NCI-H345 treated with DMSO at 0.1 percent for 48 hours (cell line): ENCODE measurements at regions not wholly inside any gene's neighbourhood (a gene's known extent, or its start where the extent isn't known, plus 50 kb on each side); places are given as distances from the start of the nearest gene placed in this dataset.
"Not testable (repeated sequence)": the region's sequence is repeated elsewhere in the genome, so short reads cannot be mapped to it uniquely, and the experiment has no call there.

Source experiments
- DNase-seq: peaks from one replicate; lab custom pipeline; 2025; ENCODE audit not compliant: unreplicated experiment; lab: John Stamatoyannopoulos, UW

- peak; percentile 87 for DNase-seq
Observed at GRCh38 chr6:98014442-98015201, 731.6 kb upstream of the MMS22L start.

GRCh38 chr6:98016565-98016964, 733.5 kb upstream of the MMS22L start:
- no peak for DNase-seq

DNA sequence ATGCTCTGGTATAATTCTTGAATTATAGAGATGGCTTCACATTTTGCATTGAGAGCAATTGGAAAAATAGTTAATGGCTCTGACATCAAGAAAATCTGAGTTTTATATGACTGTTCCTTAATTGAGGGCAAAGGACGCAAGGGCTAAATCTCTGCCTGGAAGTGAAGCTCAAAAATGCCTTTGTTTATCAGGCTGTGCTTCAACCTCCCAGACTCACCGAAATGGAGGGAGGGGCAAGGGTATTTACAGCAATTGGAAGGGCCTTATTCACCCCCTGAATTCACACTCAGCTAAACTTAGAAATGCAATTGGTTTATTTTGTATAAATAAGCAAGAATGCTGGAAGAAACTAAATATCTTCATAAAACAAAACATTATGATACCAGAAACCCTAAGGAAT, 737.2 kb upstream of the MMS22L start:
- DNase-seq: no peak

DNA sequence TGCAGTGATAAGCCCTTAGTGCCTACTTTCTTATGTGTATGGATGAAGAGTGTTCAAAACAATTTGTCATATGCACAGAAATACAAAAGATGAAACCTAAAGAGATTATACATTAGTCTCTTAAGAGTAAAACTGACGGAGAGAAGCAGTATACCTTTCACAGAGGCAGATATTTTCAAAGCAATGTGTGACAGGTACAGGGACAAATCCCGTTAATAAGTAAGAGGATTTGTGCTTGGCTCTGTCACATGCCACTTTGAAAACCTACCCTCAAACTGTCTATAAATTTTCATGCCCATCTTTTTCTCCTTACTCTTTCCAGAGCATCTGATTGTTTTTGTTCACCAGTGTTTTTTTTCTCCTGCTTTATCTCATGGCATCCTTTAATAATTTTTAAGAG, 741.3 kb upstream of the MMS22L start:
- no peak for DNase-seq

DNA sequence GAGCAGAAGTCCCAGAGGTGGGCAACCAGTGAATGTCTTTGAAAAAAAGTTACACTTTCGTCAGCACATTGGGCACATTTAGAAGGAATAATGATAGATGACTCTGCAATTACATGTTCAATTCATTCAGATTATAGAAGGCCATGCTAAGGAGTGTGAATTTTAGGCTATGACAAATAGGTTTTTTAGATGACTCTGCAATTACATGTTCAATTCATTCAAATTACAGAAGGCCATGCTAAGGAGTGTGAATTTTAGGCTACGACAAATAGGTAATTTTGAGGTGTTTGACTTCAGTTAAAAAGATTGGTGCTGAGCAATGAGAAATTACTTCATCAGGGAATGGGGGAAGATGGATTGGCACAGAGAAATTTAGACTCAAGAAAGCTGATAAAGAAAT, 744.9 kb upstream of the MMS22L start:
- no peak for DNase-seq

DNA sequence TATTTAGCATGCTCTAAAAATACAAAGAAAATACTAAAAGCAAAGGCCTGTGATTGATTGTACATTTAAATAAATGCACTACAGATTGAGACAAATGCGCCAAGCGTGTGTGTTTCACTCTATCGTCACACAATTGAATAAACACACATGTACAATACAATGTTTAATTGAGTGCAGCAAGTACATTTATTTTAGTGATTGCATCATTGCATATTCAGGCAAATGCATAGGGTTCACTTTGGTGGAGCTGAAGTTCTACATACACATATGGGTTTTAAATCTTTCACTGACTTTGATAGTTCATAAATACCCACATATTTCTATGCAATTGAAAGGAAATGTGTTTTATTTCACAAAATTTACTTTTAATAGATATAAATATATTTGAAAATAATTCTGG, 750.6 kb upstream of the MMS22L start:
- no peak for DNase-seq

DNA sequence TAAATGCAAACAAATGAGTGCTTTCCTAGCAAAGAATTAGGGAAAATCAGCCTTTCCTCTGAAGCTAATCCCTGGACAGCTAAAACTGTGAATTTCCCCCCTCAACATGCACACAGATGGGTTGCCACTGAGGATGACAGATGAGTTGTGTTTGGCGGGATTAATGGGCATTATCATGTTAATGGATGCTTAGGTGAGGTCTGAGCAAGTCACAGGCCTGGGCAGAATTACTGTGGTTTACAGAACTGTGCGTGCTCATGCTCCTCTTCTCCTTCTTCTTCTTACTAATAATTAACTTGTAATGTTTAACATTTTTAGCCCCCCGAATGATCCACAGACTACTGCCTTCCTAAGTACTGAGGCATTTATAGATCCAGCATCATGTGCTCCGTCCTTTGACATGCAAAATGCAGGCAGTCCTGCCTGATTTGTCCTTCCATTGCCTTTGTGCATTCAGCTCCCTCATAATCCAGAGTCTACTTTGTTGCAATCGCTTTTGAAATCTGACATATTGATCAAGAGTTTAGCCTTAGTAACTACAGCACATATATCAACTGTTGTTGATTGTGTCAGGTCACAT, 753.4 kb upstream of the MMS22L start:
- no peak for DNase-seq

DNA sequence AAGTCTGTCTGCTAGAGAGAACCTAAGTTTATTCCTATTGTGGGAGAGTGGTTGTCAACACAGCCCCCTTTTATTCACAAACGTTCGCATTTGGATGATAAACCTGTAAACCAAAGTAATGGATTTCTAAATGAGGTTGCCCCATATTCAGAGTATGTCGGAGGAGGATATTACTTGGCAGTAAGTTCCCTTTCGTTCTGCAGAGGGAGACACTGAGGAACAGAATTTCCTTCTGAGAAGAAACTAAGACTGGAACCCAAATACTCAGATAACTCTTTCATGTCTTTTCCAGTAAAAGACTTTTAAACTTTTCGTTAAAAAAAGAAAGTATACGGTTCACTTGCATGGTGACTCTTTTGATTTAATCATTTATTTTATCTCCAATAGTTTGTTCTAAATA, 754.6 kb upstream of the MMS22L start:
- DNase-seq: no peak

GRCh38 chr6:98039443-98039842, 756.4 kb upstream of the MMS22L start:
- DNase-seq: no peak

GRCh38 chr6:98039904-98040607, 757.0 kb upstream of the MMS22L start:
- no peak for DNase-seq

- no peak for DNase-seq
Observed at GRCh38 chr6:98041056-98041455, 758.0 kb upstream of the MMS22L start.

DNA sequence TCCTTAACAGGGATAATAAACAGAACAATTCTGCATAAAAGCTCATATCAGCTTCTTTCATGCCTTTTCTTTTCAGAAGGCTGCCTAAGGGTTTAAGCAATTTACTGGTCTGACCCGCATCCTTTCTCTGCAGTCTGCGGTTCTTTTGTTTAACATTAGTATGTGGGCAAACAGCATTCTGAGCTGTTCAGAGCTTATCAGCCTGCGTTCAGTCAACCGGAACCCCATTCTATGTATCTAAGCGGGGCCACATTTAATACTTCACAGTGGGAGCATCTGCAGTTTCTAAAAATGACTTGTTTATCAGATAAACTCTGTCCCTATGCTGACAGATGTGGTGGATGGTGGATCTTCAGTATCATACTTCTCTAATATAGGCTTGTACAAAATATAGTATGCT, 758.9 kb upstream of the MMS22L start:
- DNase-seq: peak; percentile 56

DNA sequence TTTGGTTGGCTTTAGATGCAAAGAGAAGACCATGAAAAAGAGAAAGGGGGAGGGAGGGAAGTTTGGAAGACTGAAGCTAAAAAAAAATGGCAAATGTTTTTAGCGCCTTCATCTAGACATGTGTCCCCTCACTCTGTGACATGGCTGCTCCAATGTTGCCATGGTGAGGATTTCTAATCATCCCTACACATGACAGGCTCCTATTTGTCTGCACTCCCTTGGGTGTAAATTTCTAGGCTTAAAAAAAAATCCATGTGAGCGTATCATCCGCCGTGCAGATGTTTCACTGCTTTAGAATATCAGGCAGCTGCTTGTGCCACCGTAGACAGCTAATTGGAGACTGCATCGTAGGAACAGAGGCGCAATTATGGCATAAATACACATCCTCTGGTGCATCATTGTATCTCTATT, 761.1 kb upstream of the MMS22L start:
- DNase-seq: no peak

- no peak for DNase-seq
Observed at GRCh38 chr6:98044791-98045470, 761.9 kb upstream of the MMS22L start.

GRCh38 chr6:98047164-98047563, 764.1 kb upstream of the MMS22L start:
- no peak for DNase-seq

GRCh38 chr6:98047871-98048270, 764.9 kb upstream of the MMS22L start:
- DNase-seq: no peak

DNA sequence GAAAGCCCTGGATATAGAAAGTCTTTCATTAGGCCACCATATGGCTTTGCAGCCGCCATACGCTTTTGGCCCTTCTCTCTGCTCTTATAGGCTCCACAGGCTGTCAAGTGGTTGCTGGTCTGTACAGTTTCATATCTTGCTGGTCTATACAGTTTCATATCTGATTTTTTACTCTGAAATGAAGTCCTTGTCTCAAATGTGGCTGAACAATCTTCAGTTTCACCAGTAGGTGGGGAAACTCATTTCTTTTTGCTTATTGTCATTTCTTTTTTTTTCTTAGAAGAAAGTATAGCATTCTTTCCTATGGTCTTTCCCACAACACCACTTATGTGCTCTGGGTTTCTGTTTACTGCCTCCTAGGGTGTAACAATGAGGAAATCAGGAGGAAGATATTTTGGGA, 771.4 kb upstream of the MMS22L start:
- no peak for DNase-seq

DNA sequence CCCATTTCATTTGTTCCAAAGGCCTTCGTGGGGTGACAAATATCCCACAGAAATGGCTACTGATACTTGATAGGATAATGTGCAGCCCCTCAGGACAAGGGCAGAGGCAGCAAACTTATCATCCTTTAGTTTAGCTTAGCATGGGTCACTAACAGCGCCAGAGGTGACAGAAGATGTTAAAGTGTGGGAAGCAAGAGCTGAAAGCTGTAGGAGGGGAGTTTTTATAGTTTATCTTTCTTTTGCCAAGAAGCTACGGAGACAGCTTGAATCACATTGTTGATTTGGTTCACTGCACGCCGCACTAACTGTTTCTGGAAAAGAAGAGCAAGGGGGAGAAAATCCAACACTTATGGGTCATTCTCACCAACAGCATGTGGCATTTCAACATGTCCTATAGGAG, 773.9 kb upstream of the MMS22L start:
- DNase-seq: no peak

GRCh38 chr6:98067375-98067774, 767.0 kb upstream of the POU3F2 start:
- no peak for DNase-seq

DNA sequence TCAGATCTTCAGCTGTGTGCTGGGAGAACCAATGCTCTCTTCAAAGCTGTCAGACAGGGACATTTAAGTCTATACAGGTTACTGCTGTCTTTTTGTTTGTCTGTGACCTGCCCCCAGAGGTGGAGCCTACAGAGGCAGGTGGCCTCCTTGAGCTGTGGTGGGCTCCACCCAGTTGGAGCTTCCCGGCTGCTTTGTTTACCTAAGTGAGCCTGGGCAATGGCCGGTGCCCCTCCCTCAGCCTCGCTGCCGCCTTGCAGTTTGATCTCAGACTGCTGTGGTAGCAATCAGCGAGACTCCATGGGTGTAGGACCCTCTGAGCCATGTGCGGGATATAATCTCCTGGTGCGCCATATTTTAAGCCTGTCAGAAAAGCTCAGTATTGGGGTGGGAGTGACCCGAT, 745.8 kb upstream of the POU3F2 start:
- not testable (repeated sequence) for DNase-seq

DNA sequence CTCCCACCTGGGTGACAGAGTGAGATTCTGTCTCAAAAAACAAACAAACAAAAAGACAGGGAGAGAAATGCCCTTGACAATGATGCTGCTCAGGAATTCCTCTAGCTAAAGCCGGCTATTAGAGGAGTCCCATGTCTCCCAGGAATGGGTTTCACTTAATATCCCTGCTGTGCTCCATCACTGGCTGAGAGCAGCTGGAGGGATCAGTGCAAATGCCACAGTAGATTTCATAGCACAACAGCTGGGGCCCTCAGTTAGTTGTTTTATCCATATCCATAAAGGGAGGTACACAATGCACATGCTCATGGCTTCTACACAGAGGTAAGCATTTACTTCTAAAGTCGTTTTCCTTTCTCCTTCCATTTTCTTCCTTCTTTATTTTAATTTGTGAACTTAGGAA, 742.0 kb upstream of the POU3F2 start:
- DNase-seq: no peak

- DNase-seq: no peak
Observed at GRCh38 chr6:98094696-98095095, 739.7 kb upstream of the POU3F2 start.
